ENCODE measurements at regions not wholly inside any gene's neighbourhood (a gene's known extent, or its start where the extent isn't known, plus 50 kb on each side); places are given as distances from the start of the nearest gene placed in this dataset.

- no peaks in the 10 kb centered on the region for H3K36me3 Mint-ChIP-seq (ENCODE audit: low read depth)
- H3K4me1 Mint-ChIP-seq (ENCODE audit: low read depth): no peaks in the 10 kb centered on the region
- no peak for DNase-seq (ENCODE audit: low spot score)
- H3K9me3 Mint-ChIP-seq: peaks cover 4% of the 10 kb centered on the region
- H3K4me3 Mint-ChIP-seq: no peak overlapping the region
- no peak overlapping the region for H3K27ac Mint-ChIP-seq
- H3K27me3 Mint-ChIP-seq (ENCODE audit: low read depth): no peaks in the 10 kb centered on the region
Measured at GRCh38 chr5:174273325-174273724, 227.8 kb downstream of the NSG2 start.

GRCh38 chr5:174275959-174276358 is 230.5 kb downstream of the NSG2 start:
- no peaks in the 10 kb centered on the region for H3K36me3 Mint-ChIP-seq (ENCODE audit: low read depth)
- no peak overlapping the region for H3K4me3 Mint-ChIP-seq
- no peaks in the 10 kb centered on the region for H3K4me1 Mint-ChIP-seq (ENCODE audit: low read depth)
- DNase-seq (ENCODE audit: low spot score): no peak
- no peaks in the 10 kb centered on the region for H3K9me3 Mint-ChIP-seq
- no peaks in the 10 kb centered on the region for H3K27me3 Mint-ChIP-seq (ENCODE audit: low read depth)
- H3K27ac Mint-ChIP-seq: no peak overlapping the region

- Mint-ChIP-seq H3K9me3 (no peaks in the 10 kb centered on the region), H3K36me3 (ENCODE audit: low read depth) (no peaks in the 10 kb centered on the region), H3K4me1 (ENCODE audit: low read depth) (no peaks in the 10 kb centered on the region), H3K27me3 (ENCODE audit: low read depth) (no peaks in the 10 kb centered on the region), H3K27ac (no peak overlapping the region), H3K4me3 (no peak overlapping the region)
- no peak for DNase-seq (ENCODE audit: low spot score)
Measured at GRCh38 chr5:174281089-174281760, 235.7 kb downstream of the NSG2 start.

GRCh38 chr5:174281855-174282254 is 236.3 kb downstream of the NSG2 start:
- no peak overlapping the region for H3K27ac Mint-ChIP-seq
- H3K4me1 Mint-ChIP-seq (ENCODE audit: low read depth): no peaks in the 10 kb centered on the region
- H3K9me3 Mint-ChIP-seq: no peaks in the 10 kb centered on the region
- H3K36me3 Mint-ChIP-seq (ENCODE audit: low read depth): no peaks in the 10 kb centered on the region
- no peaks in the 10 kb centered on the region for H3K27me3 Mint-ChIP-seq (ENCODE audit: low read depth)
- no peak for DNase-seq (ENCODE audit: low spot score)
- no peak overlapping the region for H3K4me3 Mint-ChIP-seq

- H3K4me3 Mint-ChIP-seq: no peak overlapping the region
- no peaks in the 10 kb centered on the region for H3K27me3 Mint-ChIP-seq (ENCODE audit: low read depth)
- no peak for DNase-seq (ENCODE audit: low spot score)
- no peaks in the 10 kb centered on the region for H3K4me1 Mint-ChIP-seq (ENCODE audit: low read depth)
- no peaks in the 10 kb centered on the region for H3K36me3 Mint-ChIP-seq (ENCODE audit: low read depth)
- no peak overlapping the region for H3K27ac Mint-ChIP-seq
- no peaks in the 10 kb centered on the region for H3K9me3 Mint-ChIP-seq
Measured at GRCh38 chr5:174282391-174282790, 236.9 kb downstream of the NSG2 start.

GRCh38 chr5:174283211-174284005 is 237.9 kb downstream of the NSG2 start:
- H3K36me3 Mint-ChIP-seq (ENCODE audit: low read depth): no peaks in the 10 kb centered on the region
- no peak overlapping the region for H3K27ac Mint-ChIP-seq
- H3K9me3 Mint-ChIP-seq: no peaks in the 10 kb centered on the region
- no peaks in the 10 kb centered on the region for H3K4me1 Mint-ChIP-seq (ENCODE audit: low read depth)
- H3K4me3 Mint-ChIP-seq: no peak overlapping the region
- H3K27me3 Mint-ChIP-seq (ENCODE audit: low read depth): no peaks in the 10 kb centered on the region
- DNase-seq (ENCODE audit: low spot score): no peak

- Mint-ChIP-seq H3K4me3 (no peak overlapping the region), H3K4me1 (ENCODE audit: low read depth) (no peaks in the 10 kb centered on the region), H3K9me3 (no peaks in the 10 kb centered on the region), H3K36me3 (ENCODE audit: low read depth) (no peaks in the 10 kb centered on the region), H3K27ac (no peak overlapping the region), H3K27me3 (ENCODE audit: low read depth) (no peaks in the 10 kb centered on the region)
- no peak for DNase-seq (ENCODE audit: low spot score)
Measured at GRCh38 chr5:174284873-174285272, 239.4 kb downstream of the NSG2 start.

GRCh38 chr5:174287761-174288160 is 242.3 kb downstream of the NSG2 start:
- no peak for DNase-seq (ENCODE audit: low spot score)
- Mint-ChIP-seq H3K27me3 (ENCODE audit: low read depth) (no peaks in the 10 kb centered on the region), H3K9me3 (no peaks in the 10 kb centered on the region), H3K27ac (no peak overlapping the region), H3K36me3 (ENCODE audit: low read depth) (no peaks in the 10 kb centered on the region), H3K4me1 (ENCODE audit: low read depth) (no peaks in the 10 kb centered on the region), H3K4me3 (no peak overlapping the region)

- Mint-ChIP-seq H3K27me3 (ENCODE audit: low read depth) (no peaks in the 10 kb centered on the region), H3K27ac (no peak overlapping the region), H3K9me3 (peaks cover 1% of the 10 kb centered on the region), H3K4me1 (ENCODE audit: low read depth) (no peaks in the 10 kb centered on the region), H3K36me3 (ENCODE audit: low read depth) (no peaks in the 10 kb centered on the region), H3K4me3 (no peak overlapping the region)
- no peak for DNase-seq (ENCODE audit: low spot score)
Measured at GRCh38 chr5:174288439-174288838, 242.9 kb downstream of the NSG2 start.

GRCh38 chr5:174291162-174291561 is 245.7 kb downstream of the NSG2 start:
- DNase-seq (ENCODE audit: low spot score): no peak
- no peaks in the 10 kb centered on the region for H3K4me1 Mint-ChIP-seq (ENCODE audit: low read depth)
- H3K9me3 Mint-ChIP-seq: peaks cover 8% of the 10 kb centered on the region
- no peaks in the 10 kb centered on the region for H3K27me3 Mint-ChIP-seq (ENCODE audit: low read depth)
- H3K27ac Mint-ChIP-seq: no peak overlapping the region
- H3K4me3 Mint-ChIP-seq: no peak overlapping the region
- H3K36me3 Mint-ChIP-seq (ENCODE audit: low read depth): no peaks in the 10 kb centered on the region

- H3K9me3 Mint-ChIP-seq: peaks cover 8% of the 10 kb centered on the region
- DNase-seq (ENCODE audit: low spot score): no peak
- no peak overlapping the region for H3K4me3 Mint-ChIP-seq
- H3K4me1 Mint-ChIP-seq (ENCODE audit: low read depth): no peaks in the 10 kb centered on the region
- no peaks in the 10 kb centered on the region for H3K36me3 Mint-ChIP-seq (ENCODE audit: low read depth)
- no peak overlapping the region for H3K27ac Mint-ChIP-seq
- no peaks in the 10 kb centered on the region for H3K27me3 Mint-ChIP-seq (ENCODE audit: low read depth)
Measured at GRCh38 chr5:174292348-174292747, 246.8 kb downstream of the NSG2 start.

GRCh38 chr5:174293006-174293405 is 247.5 kb downstream of the NSG2 start:
- Mint-ChIP-seq H3K27me3 (ENCODE audit: low read depth) (no peaks in the 10 kb centered on the region), H3K27ac (no peak overlapping the region), H3K4me1 (ENCODE audit: low read depth) (no peaks in the 10 kb centered on the region), H3K4me3 (no peak overlapping the region), H3K36me3 (ENCODE audit: low read depth) (no peaks in the 10 kb centered on the region), H3K9me3 (peaks cover 8% of the 10 kb centered on the region)
- DNase-seq (ENCODE audit: low spot score): no peak

- H3K27me3 Mint-ChIP-seq (ENCODE audit: low read depth): no peaks in the 10 kb centered on the region
- peaks cover 8% of the 10 kb centered on the region for H3K9me3 Mint-ChIP-seq
- no peaks in the 10 kb centered on the region for H3K36me3 Mint-ChIP-seq (ENCODE audit: low read depth)
- DNase-seq (ENCODE audit: low spot score): no peak
- H3K27ac Mint-ChIP-seq: no peak overlapping the region
- H3K4me3 Mint-ChIP-seq: no peak overlapping the region
- no peaks in the 10 kb centered on the region for H3K4me1 Mint-ChIP-seq (ENCODE audit: low read depth)
Measured at GRCh38 chr5:174293481-174293880, 248.0 kb downstream of the NSG2 start.

GRCh38 chr5:174294891-174295620 is 249.6 kb downstream of the NSG2 start:
- no peaks in the 10 kb centered on the region for H3K27me3 Mint-ChIP-seq (ENCODE audit: low read depth)
- no peak overlapping the region for H3K27ac Mint-ChIP-seq
- no peaks in the 10 kb centered on the region for H3K36me3 Mint-ChIP-seq (ENCODE audit: low read depth)
- H3K9me3 Mint-ChIP-seq: peaks cover 8% of the 10 kb centered on the region
- H3K4me1 Mint-ChIP-seq (ENCODE audit: low read depth): no peaks in the 10 kb centered on the region
- H3K4me3 Mint-ChIP-seq: no peak overlapping the region
- no peak for DNase-seq (ENCODE audit: low spot score)
